Breast epithelium (tissue), 3 donors: ENCODE measurements at regions not wholly inside any gene's neighbourhood (a gene's known extent, or its start where the extent isn't known, plus 50 kb on each side); places are given as distances from the start of the nearest gene placed in this dataset.

Source experiments
- CTCF ChIP-seq, 3 donors: fragments of 450-650 bp; IDR thresholded peaks; one replicate each; pipeline ENCODE4 v1.5.1; 2016 to 2017; ENCODE audit warnings: antibody characterized with exemption in 3 of 3, mild to moderate bottlenecking in 3 of 3, moderate library complexity in 3 of 3
- POLR2A ChIP-seq: fragments of 450-650 bp; IDR thresholded peaks from one replicate; pipeline ENCODE4 v1.6.1; 2016; ENCODE audit warnings: antibody characterized with exemption, mild to moderate bottlenecking, moderate library complexity
- POLR2AphosphoS5 ChIP-seq, 3 donors: sonication (generic); formaldehyde crosslinking; IDR thresholded peaks; one replicate each; pipeline ENCODE4 v1.6.1; 2017; ENCODE audit warnings: antibody characterized with exemption in 3 of 3

GRCh38 chr18:56489893-56490292 is 148.5 kb downstream of the TXNL1 start:
- TF ChIP-seq CTCF (IDR thresholded peaks at IDR 0.05) (no peak), POLR2A (no peak), POLR2AphosphoS5 (IDR thresholded peaks at IDR 0.05) (no peak)
